Stimulated activated CD8-positive, alpha-beta memory T cell treated with anti-CD3 and anti-CD28 coated beads, Interleukin-12 subunit alpha, Interleukin-12 subunit beta, amount 100 ng/mL, for 24 hours (primary cell): ENCODE measurements at regions not wholly inside any gene's neighbourhood (a gene's known extent, or its start where the extent isn't known, plus 50 kb on each side); places are given as distances from the start of the nearest gene placed in this dataset.
"Not testable (repeated sequence)": the region's sequence is repeated elsewhere in the genome, so short reads cannot be mapped to it uniquely, and the experiment has no call there.

ENCODE experiments used
- DNase-seq: peaks from one replicate; pipeline ENCODE4 v3.0.0-alpha.2; 2020; ENCODE audit errors: extremely low read depth

DNA sequence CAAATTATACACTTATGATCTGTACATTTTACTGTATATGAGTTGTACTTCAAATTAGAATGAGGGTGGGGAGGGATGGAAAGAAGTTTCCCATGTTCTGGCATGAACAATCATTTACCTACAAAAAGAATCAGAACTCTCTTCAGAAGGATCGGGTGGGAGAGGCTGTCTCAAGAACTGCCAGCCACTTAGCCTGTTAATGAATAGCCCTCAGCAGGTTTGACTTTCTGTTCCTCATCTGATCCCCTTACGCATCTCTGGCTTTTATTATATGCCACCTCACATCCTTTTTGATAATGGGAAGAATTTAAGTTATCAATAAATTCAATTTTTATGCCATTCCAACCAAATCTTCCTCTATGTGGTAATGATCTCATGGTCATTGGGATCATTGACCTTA, 168.3 kb upstream of the TGFBR2 start:
- DNase-seq, result no peak

DNA sequence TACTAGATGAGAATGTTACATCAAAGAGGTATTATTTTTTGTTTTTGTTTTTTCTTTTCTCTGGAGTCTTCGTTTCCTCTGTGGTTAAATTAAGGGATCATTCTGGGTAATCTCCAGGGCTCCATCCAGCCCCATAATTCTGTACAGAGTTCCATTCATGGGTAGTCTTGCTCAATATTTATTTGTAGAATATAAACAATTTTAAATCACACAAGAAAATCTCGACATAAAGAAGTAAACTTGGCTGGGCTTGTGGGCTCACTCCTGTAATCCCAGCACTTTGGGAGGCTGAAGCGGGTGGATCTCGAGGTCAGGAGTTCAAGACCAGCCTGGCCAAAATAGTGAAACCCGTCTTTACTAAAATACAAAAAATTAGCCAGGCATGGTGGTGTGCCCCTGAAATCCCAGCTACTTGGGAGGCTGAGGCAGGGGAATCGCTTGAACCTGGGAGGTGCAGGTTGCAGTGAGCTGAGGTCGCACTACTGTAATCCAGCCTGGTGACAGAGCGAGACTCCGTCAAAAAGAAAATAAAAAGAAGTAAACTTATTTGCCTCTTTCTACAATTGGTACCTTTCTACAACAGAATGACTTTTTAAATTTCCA, 166.8 kb upstream of the TGFBR2 start:
- DNase-seq, result no peak

DNA sequence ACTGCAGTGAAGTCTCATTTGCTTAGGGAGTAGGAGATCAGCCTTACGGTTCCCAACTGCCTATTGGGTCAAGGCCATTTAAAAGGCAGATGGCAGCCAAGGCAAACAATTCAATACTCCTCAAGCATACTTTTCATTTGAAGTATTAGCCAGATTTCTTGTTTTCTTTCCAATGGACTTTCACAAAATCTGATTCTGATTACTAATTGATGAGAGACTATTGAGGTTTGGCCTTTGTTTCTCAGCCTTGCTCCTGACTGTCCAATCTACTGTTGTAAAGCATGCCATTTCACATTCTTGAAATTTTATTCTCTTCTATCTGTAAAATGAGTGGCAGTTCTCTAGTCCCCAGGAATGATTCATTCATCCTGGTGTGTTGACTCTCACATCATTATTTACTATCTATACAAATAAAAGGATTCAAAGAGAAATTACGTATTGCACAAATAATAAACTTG, 166.2 kb upstream of the TGFBR2 start:
- no peak for DNase-seq

DNA sequence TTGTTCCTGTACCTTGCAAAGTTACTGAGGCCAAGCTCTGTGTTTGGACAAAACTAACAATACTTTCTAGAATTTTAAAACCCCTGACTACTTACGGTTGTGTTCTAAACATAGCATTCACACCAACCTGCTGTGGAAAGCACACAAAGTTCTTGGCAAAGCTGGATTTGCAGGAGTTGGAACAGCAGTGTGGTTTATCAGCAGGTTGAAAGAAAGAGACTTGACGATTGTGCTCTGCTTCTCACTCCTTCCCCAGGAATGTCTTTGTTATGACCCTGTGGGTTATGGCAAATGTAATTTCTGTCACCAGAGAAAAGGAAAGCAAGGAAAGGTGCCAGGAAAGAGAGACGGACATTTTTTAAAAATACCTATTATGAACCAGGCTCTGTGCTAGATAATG, 165.5 kb upstream of the TGFBR2 start:
- DNase-seq, result no peak

DNA sequence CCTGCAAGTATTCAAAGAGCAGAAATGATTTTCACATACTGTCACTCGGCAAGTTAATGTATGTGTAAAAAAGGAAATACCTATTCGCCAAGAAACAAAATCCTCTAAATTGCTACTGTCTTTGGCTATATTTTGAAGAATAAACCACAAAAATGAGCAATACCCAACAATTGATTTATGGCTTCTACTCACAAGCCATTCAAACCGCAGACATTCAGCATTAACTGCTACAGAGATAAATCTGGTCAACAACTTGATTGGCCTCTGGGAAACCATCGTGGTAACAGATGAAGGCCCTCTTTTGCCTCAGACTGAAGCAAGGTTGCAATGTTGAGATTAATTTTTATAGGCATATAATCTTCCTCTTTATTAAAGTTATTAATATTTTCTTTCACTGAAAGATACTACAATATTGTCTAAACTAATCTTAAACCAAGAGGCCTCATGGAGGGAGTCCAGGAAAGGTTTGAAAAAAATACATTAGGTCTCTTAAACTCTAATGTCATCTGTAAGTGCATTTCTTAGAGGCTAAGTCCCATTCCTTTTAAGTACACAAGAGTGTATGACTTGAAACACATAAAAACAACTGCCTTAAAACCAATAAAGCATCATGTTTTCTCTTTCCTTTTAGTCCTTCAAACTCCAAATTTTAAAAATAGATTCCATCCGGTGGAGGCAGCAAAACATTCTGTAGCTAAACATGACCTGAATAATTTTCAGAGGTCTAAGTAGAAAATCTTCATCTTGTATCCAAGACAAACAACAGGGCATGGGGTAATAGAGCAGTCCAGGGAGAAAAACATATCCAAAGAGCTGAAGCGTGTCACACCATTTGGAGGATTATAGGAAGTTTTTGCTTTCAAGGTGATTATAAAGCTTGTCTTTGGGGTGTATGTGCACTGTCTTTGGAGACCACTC, 162.4 kb upstream of the TGFBR2 start:
- DNase-seq, result no peak

DNA sequence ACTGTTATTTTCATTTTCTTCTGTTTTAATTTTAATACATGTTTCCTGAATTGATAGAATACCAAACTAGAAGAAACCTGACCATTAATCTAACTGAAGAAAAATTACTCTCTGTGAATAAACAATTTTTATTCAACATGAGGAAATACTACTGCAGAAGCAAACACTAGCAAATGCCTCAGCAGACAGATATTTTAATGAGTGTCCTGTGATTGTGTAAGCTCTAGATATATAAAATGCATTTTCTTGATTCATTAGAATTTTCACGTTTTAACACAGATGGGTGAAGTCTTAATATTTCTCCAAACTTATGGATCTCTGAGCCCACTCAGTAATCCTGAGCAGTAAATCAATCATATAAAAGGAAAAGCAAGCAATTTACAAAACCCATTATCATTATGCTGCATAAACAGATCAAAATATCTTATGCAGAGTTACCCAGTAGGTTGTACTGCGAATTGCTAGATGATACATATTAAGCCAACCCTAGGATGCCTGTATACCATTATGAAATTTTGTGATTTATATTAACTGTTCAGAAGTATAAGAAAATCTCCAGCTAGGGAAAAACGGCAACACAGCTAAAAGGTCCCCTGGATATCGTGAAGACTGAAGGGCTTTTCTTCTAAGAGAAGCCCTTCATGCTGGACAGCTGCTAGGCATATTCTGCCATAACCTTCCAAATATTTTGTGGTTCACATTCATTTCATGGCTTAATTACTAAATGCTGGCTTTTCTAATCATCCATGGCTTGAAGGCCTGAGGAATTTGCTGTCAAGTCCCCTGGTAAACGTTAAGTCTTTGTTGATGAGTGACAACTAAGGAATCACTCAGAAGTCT, 157.7 kb upstream of the TGFBR2 start:
- no peak for DNase-seq

DNA sequence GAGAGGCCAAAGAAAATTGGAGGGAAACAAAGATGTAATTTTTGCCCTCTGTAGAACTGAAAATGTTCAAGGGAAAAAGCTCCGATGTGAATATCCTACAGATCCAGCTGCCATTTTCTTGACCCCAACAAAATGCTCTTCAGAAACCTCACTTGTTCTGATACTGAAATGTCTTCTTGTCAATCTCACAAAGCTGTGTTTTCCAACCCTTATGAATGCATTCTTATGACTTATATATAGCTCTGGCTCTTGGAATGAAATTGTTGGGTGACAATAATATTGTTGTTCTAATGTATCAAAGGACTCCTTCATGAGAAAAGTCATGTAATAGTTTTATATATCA, 157.1 kb upstream of the TGFBR2 start:
- no peak for DNase-seq

DNA sequence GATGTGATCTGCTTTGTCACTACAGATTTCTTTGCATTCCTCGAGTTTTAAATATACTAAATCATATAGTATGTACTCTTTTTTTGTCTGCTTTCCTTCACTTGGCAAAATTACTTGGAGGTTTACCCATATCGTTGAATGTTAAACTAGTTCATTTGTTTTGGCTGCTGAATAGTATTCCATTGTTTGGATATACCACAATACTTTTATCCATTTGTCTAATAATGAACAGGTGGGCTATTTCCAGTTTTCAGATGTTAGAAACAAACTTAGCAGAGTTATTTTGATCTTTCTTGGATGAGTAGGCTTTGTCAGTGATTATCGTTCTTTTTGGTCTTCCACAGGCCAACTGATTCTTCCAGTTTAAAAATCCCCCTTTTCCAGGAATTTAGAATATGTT, 154.0 kb upstream of the TGFBR2 start:
- no peak for DNase-seq

DNA sequence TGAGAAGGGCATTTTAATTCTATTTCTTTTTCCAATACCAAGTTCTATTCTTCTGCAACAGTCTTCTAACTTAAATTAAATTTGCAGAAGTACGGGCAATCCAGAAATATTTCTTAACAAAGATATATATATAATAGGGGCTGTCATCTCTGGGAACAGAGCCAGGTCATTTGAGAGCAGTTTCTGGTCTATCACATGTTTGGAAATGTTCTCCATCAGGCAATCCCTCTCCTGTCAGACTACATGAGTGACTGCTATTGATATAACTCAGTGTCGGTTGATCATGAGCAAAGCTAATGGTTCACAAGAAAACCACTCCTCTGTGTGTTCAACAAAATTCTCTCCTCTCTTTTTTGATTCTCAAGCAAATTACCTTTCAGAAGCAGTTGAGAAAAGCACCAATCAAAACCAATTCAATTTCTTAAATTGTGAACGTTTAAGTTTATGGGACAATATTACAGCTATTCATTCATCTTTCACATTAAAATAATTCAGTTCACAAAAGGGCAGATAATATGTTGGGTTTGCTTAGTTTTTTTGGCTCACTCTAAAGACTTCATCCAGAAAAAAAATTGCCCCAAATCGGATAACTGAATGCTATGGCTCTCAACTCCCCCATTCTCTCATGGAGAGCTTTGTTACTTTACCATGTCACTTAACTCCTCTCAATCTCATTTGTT, 152.9 kb upstream of the TGFBR2 start:
- no peak for DNase-seq

DNA sequence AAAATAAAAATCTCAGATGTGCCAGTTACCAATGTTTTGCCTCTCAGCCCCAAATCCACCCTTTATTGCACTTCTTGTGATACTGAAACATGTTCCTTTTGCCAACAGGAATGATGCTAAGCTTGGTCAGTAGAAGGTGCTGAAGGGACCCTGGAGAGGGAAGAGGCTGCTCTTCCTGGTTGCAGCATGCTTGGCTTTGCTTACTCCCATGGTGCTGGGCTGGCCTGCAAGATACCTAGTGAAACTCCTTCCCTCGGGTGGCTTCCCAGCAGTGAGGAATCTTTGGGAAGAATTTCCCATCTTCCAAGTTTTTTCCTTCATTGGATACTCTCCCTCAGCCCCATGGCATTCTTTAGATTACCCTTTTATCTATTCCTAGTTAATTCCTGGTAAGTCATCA, 151.8 kb upstream of the TGFBR2 start:
- DNase-seq, result no peak

DNA sequence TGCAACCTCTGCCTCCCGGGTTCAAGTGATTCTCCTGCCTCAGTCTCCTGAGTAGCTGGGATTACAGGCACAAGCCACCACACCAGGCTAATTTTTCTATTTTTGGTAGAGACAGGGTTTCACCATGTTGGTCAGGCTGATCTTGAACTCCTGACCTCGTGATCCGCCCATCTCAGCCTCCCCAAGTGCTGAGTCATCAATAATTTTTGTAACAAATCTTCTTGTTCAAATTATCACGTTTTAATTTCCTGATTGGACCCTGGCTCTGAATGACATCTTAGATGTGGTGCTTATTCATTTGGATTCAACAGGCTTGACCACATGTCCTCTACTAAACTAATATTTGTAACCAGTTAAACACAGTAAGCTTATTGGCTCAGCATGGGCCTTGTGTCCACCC, 151.3 kb upstream of the TGFBR2 start:
- not testable (repeated sequence) for DNase-seq

DNA sequence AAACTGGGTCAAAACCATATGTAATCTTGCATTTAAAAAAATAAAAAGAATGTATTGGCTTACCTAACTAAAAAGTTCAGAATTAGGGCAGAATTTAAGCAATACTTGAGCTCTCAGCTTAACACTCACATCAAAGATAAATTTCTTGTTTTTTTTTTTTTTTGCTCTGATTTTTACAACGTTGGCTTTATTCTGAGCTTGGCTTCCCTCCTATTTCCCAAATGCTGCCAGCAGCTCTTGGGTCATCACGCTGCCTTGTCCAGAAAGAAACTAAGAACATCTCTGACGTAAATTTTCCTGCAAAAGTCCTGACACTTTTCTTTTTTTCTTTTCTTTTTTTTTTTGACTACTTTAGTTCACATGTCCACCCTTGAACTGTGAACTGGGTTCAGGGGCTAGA, 150.6 kb upstream of the TGFBR2 start:
- DNase-seq, result no peak

DNA sequence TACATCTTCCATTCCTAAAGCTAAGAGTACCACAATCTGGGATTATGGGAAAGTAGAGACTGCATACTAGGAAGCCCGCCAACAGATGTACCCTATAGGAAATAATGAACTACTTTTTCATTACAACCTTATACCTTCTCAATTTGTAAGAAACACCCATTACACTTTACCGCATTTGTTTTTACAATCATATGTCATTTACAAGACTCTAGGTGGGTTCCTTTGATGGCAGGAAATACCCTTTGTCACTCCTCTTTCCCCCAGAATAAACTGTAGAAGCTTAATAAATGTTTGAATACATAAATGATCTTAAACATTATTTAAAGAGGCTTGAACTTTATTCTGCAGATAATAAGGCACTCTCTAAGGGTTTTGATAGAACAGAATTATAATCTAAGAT, 150.1 kb upstream of the TGFBR2 start:
- DNase-seq, result no peak

DNA sequence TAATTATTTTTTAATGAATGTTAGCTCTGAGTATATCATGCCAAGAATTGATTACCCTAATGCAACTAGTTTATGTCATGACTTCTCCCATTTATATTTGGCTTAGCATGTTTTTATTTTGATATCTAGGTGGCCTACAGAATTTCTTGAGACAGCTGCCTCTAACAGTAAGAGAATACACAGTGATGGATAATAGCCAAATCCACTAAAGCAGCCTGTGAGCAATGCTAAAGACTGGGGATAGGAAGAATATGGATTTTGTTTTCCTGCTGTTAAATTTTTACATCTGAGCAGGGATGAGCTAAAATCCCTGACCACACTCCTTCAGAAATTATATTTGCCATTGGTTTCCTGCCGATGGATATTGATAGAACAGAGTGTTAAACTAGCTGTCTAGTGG, 149.3 kb upstream of the TGFBR2 start:
- DNase-seq, result no peak

DNA sequence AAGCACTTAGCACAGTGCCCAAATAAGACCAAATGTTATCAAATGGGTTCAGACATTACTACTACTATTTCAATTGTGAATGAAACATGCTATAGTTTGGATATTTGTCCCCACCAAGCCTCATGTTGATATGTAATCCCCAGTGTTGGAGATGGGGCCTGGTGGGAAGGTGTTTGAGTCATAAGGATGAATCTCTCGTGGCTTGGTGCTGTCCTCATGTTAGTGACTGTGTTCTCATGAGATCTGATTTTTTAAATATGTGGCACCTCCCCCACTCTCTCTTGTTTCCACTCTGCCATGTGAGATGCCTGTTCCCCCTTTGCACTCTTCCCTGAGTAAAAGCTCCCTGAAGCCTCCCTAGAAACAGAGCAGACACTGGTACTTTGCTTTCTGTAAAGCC, 148.7 kb upstream of the TGFBR2 start:
- DNase-seq, result no peak

DNA sequence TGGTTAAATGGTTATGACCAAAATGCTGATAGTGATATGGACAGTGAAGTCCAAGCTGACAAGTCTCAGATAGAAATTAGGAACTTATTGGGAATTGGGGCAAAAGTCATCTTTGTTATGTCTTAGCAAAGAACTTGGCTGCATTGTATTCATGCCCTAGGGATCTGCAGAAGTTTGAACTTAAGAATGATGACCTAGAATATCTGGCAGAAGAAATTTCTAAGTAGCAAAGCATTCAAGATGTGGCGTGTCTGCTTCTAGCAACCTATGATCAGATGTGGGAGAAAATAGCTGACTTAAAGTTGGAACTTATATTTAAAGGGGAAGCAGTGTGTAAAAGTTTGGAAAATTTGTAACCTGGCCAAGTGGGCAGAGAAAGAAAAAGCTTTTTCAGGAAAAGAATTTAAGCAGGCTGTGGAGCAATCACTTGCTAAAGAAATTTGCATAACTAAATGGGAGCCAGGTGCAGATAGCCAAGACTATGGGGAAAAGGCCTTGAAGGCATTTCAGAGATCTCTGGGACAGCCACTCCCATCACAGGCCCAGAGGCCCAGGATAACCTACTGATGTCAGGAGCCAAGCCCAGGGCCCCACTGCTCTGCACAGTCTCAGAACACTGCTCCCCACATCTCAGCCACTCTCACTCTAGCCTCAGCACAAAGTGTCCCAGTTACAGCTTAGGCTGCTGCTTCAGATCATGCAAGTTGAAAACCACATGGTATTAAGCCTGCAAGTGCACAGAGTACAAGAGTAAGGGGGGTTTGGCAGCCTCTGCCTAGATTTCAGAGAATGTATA, 147.8 kb upstream of the TGFBR2 start:
- no peak for DNase-seq

DNA sequence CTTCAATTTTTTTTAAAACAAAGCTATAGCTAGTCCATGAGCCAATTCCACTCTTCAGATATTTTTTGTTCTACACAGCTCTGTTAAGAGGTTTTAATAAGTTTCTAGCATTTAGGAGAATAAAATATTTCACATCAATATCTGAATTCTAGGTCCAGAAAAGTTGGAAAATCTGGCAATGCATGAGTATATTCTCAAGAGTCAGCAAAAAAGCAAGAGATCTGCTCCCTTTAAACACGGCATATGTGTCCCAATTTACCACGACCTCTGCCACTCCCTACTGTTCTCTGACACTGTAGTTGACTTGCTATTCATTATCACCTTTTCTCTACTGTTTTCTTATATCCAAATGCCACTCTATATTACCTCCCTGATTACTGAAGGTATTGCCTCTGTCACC, 145.1 kb upstream of the TGFBR2 start:
- no peak for DNase-seq

DNA sequence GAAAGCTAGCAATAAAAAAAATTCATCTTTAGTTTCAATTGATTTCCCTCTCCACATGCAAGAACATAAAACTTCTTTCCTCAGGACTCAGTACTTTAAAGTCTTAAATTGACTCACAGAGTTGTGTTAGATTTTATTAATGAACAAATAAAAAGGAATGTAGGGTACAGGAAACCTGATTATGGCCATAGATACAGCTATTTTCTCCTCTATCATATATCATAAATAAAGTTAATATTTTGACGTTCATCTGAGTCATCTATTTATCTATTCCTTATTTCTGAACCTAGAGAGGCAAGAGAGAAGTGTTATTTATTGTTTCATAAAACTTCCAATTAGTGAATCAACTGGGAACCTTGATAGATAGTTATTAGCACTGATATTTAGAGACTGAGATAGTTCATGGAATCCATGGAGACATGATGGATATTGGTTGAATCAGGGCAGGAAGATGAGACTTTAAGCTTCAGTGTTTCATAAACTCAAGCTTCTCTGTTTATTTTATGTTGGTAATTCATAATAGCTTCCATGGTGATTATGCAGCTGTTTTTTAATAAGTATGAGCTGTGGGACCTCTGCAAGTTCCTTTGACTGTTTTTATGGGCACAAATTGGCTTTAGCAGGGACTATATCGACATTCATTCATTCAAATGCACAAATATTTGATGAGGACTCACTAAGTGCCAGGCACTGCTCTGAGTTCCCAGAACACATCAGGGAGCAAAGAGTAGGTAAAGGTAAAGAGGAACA, 143.5 kb upstream of the TGFBR2 start:
- DNase-seq, result no peak

DNA sequence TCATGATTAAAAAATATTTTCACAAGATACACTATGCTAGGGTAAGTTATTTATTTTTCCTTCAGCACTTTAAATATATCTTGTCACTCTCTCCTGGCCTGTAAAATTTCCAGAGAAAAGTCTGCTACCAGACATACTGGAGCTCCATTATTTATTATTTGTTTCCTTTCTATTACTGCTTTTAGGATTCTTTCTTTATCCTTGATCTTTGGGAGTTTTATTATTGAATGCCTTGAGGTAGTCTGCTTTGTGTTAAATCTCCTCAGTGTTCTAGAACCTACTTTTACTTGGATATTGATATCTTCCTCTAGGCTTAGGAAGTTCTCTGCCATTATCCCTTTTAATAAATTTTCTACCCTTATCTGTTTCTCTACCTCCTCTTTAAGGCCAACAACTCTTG, 142.0 kb upstream of the TGFBR2 start:
- DNase-seq, result no peak

DNA sequence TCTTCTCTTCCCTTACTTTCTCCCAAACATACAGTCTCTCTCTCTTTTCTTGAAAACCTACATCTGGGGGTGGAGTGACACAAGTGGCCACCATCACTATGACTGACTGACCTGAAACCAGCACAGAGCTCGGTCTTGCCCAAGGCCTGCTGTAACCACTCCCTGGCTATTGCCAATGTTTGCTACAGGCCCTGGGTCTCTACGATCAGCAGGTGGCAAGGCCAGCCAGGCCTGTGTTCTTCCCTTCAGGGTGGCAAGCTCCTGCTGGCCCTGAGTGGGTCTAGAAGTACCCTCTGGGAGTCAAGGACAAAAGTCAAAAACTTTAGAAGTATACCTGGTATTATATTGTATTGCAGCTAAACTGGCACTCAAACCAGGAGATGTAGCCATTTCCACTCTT, 140.9 kb upstream of the TGFBR2 start:
- DNase-seq, result no peak
